ENCODE measurements at regions not wholly inside any gene's neighbourhood (a gene's known extent, or its start where the extent isn't known, plus 50 kb on each side); places are given as distances from the start of the nearest gene placed in this dataset.
A peak's percentile ranks its signal among the peaks of the same experiment; 100 is the strongest.
"Not testable (repeated sequence)": the region's sequence is repeated elsewhere in the genome, so short reads cannot be mapped to it uniquely, and the experiment has no call there.

DNA sequence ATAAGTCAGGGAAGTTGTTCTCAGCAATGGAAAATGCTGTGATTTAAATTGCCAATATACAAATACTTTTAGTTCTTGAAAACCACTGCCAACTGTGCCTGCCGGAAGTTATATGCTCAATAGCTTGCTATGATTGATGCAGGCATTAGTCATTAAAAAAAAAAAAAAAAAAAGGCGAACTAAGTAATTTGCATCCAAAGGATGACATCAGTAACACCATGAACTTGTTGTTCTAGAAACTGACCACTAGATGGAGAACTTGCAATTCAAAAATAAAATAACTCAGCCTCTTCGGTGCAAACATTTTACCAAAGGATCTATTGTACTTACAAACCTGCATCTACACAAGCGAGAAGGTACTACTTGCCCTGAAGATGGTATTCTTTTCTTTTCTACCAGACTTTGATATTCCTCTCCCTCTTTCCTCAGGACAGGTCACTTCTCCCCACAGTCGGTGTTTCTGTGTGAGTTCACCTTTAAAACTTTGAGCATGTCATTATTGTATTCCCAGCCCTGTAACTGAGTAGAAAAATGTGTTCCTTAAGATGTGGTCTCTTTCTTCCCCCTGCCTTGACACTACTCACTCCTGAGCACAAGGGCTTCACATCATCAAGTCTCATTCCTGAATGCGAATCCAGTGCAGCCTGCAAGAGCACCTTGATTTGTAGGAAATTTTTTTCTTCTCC is 115.0 kb upstream of the VEPH1 start:
- no peak for DNase-seq

DNA sequence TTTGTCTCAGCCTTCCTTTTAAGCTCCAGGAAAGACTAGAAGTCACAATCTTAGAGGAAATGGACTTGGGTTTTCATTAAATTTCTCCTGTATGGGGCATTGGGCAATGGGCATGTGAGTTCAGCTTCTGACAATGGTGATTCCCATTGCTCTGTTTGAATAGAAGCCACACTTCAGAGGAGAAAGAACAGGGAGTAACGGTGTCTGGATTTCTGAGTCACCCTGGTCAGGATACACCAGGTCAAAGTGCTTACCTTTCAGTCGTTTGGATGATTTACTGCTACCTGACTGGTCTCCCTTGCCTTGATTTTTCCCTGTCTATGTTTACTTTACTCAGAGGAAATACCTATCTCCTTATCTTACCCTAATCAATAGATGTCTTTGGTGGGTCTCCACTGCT is 111.7 kb upstream of the VEPH1 start:
- no peak for DNase-seq

DNA sequence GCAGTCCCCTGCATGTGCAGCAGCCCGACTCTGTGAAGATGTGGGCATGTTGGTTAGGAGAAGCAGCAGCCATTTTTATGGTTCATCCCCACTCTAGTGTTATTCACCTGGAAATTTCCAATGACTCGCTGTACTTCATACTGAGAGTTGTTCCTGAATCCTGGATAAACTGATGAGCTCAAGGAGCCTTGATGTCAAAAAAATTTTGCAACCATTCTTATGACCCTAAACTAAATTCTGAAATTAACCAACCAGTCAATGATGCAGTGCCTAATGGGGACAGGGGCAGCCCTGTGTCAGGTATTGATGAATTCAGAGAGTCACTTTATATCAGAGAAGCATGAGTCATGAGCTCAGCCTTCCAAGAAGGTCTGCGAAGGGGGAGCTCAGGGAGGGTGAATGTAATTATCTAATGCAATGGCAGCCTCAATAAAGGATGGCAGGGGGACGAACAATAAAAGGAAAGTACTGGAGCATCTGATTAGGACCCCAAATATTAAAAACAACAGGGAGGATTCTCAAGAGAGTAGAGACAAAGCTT is 108.4 kb upstream of the VEPH1 start:
- no peak for DNase-seq

DNA sequence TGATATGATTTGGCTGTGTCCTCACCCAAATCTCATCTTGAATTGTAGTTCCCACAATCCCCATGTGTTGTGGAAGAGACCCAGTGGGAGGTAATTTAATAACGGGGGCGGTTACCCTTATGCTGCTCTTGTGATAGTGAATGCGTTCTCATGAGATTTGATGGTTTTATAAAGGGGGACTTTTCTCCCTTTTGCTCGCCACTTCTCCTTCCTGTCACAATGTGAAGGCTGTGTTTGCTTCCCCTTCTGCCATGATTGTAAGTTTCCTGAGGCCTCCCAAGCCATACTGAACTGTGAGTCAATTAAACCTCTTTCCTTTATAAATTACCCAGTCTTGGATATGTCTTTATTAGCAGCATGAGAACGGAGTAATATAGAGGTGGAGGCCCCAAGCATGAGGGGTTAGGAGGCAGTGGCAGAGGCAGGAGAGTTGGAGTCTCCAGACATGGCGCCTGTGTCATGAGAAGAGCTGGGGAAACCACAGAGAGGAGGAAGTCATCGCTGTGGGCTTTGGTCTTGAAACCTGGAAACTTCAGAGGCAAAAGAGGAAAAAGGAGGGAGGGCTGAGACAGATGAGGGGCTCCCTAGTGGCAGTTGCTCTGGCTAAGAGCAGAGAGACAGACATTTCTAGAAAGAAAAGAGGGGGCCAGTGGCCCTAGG is 107.8 kb upstream of the VEPH1 start:
- no peak for DNase-seq

DNA sequence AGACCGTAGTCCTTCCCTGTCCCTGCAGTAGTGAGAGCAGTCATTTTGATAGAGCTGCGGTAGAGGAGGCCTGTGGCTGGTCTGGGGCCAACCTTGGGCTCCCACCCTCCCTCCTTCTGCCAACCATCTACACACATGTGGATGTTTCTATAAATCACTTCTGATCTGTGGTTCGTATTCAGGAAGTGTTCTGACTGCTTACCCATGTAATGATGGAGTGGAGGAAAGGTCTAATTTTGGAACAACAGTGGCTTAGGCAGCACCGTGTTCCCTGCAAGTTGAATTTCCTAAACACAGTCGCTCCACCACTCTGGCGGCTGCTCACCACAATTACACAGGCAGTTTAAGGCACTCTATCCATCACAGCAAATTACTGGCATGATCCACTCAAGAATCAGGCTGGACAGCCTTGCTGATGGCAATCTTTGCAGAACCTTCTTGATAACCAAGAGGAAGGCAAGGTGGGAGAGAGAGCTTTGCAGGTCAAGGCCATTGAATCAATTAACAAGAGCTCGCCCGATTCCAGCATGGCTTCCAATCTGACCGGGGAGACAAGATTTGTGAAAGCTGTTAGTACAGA is 104.7 kb upstream of the VEPH1 start:
- no peak for DNase-seq

DNA sequence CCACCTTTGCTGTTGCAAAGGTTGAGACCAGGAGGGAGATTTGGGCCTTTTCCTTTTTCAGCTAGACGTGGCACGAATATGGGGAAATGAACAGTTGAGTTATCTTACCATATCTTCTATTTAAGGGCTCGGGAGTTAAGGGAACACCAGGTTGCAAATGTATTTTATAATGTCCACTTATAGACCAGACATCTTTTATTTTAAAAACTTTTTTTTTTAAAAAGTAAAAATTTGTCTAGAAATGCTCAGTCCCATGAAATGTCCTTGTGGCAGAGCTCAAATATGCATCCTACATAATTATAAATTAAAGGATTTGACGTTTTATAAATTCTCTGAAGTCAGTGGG is 103.6 kb upstream of the VEPH1 start:
- no peak for DNase-seq

DNA sequence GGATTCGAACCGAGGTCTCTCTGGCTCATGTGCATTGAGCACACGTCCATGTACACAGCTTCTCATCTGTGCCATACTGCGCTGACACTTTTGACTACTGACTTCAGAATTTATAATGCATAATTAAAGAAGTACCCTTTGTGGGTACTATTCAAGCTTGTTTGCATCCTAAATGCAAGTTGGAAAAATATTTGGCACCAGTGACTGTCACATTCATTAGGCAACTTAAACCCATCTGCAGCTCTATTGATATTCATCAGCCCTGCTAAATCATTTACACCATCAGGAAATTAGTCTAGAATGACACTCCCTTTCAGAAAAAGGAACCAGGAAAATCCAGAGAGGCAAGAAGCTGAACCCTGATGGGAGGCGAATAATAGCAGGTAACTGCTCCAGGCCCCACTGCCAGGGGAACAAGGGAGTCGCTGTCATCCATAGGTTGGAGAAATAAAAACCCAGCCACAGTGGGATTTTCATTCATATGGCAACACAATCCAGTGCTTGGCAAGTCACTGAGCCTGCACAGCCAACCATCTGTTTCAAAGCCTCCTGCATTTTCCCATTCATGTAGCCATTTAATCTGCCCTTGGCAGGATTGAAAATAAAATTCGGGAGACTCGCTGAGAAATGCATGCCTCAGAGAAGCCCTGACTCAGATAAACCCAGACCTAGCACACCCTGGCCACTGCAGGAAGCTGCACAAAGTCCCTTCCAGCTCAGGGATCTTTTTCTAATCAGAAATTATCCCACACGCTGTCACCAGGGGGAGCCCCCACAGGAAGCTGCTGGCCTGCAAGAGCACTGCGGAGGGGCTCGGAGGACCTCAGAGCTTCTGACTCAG is 103.0 kb upstream of the VEPH1 start:
- DNase-seq = peak; percentile 54

DNA sequence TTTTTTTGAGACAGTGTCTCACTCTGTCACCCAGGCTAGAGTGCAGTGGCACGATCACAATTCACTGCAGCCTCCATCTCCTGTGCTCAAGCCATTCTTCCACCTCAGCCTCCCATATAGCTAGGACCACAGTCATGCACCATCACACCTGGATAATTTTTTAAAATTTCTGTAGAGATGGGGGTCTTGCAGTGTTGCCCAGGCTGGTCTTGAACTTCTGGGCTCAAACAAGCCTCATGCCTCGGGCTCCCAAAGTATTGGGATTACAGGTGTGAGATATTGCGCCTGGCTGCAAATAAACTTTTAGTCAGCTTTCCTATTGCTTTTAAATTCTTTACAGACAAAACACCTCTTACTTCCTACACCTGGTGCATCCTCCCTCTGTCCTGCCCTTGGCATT is 102.1 kb upstream of the VEPH1 start:
- DNase-seq = no peak

DNA sequence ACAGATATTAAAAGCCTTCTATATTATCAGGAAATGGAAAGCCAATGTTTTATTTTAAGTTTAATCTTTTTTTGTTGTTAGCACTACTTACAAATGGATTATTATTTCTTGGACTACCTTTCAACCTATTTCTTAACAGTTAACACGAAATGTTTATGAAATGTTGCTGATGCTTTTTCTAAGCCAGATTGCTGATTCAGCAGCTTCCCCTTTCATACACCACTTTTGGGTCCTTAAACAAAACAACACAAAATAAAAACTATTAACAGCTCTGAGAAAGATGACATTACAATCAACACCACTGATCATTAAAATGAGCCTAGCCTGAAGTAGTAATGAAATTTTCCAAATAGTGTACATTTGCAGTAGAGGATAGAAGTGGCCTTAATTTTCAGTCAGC is 99.2 kb upstream of the VEPH1 start:
- DNase-seq = no peak

DNA sequence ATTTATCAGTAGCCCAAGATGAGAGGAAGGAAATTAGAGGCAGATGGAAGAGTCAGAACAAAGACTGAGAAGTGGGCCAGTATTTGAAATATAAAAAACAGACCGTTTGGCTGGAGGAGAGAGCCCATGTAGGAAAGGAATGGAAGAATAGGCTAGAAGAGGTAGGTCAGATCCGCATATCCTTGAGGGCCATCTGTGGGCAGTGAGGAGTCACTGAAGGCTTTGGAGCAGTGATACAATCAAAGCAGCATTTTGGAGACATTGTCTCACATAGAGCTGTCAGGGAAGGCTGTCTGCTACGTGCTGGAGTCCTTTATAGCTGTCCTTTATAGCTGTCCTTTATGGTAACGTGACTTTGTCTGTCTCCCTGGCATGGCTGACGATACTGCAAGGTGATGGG is 92.0 kb upstream of the VEPH1 start:
- DNase-seq = no peak

DNA sequence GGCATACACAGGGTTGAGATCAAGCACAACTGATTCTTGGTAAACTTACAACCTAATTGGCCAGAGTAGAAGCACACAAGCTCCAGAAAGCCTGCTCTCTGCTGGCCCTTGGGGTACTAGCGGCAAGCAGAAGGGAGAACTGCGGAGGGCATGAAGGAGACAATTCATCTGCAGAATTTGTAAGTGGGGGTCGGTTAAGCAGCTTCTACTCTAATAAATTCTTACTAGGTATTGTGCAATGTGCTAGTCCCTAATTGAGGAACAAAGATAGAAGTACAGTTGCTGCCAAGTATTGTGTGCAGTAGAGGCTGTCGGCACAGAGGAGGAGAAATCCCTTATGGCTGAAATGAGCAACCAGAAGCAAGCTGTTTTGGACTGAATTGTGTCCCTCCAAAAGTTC is 91.2 kb upstream of the VEPH1 start:
- no peak for DNase-seq

DNA sequence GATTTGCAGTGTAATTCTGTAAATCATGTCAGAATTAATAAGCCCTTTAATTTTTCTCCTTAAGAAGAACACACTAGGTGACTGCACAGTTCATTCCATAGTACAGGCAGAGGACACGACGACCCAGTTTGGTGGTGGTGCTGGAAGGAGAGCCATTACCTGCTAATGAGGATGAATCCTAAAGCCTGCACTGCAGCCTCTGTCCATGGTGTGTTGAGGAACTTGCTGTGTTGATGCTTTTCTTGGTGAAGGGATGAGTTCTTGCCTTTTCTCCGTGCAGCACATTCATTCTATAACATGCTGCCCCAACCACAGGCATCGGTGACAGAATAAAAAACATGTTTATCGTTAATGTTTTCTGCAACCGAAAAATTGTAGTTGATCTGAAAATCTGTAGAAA is 89.6 kb upstream of the VEPH1 start:
- DNase-seq = no peak

DNA sequence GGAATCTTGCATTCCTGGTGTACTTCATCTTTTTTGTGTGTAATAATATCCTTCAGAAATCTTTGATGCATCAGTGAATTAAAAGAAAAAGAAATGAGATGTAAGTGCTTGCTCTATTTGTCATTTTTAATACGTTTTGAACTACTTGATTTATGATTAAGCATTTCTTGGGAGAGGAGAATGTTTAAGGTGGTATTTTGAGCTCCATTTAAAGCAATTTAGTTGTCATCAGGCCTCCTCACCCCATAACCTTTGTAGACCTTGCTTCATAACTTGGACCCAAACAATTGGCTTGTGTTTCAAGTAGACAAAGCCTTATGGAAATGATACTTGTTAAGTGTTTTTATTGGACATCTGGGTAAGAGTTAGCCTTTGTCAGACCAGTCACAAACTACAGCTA is 87.1 kb upstream of the VEPH1 start:
- DNase-seq = no peak

DNA sequence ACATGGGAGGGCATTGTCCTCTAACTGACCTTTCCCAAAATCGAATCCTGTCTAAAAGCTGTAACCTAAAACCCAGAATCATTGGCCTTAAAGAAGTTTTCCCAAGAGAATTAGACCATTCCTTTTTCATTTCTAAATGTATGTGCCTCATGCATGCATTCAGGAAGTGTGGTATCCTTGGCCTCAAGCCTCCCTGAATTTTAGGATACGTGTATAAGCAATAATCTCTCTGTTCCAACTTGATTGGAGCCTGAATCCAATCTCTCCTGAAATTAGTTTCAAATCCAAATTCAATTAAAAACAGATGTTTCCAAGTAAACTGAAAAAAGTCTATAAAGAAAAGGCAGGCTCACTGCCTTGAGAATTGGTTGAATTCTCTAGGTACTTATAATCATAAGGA is 86.0 kb upstream of the VEPH1 start:
- DNase-seq = no peak

DNA sequence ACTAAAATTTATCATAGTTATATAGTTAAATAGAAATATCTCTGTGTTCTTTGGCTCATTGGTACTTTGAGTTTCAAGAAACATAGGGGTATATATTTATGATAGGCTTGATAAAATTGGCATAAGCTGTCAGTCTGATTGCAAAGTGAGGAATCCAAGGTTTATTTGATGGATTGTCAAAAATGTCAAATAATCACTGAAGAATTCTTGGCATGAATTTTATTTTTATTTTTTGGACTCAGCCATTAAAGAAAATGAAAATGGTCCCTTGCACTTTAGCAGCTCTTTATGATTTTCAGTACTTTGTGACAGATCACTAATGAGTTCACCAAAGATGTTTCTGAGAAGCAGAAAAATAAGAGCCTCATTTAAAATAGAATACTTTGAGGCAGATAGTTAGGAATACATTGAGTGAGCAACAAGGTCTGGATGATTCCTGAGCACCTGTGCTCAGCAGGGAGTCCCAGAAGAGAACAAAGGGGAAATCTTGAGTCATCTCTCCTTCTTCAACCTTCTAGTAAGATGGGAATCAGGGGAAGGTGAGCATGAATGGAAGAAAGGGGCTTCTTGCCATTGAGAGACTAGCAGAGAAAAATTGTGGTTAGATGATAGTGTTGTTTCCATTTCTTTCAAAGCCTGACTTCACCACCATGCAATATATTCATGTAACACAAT is 85.3 kb upstream of the VEPH1 start:
- no peak for DNase-seq

DNA sequence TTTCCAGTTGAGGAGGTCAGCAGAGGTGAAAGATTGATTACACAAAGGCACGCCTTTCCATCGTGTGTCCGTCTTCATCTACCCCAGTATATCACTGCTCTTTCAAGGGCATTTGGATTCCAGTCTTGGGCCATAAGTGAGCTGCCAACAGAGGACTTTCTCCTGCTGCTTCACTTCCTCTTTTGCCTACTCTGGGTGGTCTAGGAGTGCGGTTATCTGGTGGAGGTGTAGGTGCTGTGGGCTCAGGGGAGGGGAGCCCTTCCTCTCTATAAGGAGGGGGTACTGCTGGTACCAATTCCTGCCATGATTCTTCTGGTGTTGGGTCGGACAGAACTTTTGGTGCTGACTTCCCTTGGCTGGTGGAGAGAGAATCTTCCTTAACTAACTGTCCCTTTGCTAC is 83.1 kb upstream of the VEPH1 start:
- no peak for DNase-seq

DNA sequence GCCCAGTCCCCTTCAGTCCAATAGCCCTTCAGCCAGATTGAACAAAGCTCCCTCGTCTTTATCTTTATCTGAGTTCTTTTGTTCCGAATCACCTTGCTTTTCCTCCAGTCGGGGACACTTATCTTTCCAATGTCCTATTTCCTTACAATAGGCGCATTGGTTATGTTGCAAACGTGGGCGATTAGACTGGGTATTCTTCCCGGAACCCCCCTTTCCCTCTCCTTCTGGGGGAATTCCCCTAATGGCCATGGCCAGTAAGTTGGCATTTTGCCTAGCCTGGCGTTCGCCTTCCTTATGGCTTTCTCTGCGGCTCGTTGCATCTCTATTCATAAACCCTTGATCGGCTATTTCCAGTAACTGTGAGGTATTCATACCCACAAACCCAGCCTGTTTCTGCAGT is 82.2 kb upstream of the VEPH1 start:
- DNase-seq = no peak

DNA sequence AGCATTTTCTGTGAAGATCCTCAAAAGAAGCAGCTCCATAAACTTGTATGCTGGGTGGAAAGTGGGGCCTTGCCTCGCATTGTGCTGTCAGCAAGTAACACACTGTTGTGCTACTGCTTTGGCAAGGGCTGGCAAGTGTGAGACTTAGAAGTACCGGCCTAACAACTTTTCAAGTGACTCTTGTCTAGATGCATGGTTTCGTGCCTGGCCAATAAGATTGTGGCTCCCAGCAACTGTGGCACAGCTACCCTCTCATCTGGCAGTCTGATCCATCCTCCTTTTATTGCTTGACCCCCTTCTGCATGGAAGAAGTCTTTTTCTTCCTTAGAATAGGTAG is 79.4 kb upstream of the VEPH1 start:
- DNase-seq = no peak

DNA sequence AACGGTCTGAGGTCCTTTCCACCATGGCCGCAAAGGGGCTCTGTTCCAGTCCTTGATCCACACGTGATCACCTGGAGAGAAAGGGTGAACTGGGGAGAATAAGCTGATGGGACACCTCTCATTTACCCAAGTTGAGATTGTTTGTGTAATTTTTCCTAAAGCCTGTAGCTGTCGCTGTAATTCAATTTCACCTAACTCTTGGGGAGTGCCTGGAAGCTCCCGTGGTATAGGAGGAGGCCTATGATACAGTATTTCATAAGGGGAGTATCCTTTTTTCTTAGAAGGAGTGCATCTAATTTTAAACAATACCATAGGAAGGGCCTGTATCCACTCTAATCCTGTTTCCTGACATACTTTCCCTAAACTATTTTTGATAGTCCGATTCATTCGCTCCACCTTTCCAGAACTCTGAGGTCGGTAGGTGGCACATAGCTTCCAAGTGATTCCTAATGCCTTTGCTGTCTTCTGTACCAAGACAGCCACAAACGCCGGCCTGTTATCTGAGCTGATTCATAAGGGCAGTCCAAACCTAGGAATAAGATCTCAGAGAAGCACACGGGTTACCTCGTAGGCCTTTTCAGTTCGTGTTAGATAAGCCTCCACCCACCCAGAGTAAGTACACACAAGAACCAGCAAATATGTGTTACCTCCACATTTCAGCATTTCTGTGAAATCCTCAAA is 78.9 kb upstream of the VEPH1 start:
- DNase-seq = not testable (repeated sequence)

DNA sequence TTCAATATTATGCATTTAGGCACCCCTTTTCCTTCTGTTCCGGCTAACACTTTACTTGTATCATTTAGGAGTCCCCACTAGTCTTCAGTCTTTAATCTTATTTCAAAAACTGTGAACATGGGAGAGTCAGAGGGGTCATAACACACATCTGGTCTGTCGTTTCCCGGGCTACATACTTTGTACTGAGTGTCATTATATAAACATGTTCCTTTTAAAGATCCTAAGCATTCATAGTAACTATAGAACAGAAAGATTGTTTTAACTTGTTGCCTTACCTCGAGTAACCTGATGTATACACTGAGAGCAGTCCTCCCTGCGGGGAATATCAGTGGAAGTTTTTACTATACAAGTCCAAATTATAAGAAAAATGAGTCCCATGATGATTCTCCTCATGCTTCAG is 78.2 kb upstream of the VEPH1 start:
- no peak for DNase-seq

DNA sequence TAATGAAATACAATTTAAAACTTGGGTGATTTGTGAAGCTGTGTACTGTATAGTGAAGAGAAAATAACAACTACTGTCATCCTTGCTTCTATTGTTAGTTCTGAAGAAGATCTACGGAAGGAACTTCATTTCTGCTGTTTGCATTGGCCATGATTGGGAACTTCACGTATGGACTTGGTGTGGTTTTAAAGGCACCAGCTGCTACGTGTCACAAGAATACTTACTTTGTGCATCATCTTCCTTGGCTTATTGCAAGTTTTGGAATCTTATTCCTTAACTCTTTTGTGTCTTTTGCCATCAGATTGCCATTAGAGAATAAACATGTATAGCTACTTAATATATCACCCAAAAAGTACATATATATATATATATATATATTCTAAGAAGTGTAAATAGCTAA is 75.0 kb upstream of the VEPH1 start:
- DNase-seq = no peak

DNA sequence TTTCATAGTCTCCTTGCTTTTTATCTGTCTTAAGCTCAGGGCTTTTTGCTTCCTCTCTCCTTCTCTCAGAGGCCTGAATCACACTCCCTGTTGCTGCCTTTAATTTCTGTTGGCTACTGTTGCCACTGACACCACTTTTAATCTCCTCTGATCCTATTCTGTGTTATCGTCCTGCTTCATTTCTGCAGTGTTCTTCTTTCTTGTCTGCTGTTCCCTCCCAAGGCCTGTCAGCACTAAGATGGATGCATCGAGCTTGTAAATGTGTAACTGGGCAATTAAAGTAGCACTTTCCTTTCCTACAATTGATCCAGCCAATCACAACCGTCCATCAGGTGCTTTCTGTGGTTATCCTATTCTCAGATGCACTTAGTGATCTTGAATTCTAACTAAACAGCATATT is 71.3 kb upstream of the VEPH1 start:
- no peak for DNase-seq
